HepG2 (cell line): ENCODE measurements at regions not wholly inside any gene's neighbourhood (a gene's known extent, or its start where the extent isn't known, plus 50 kb on each side); places are given as distances from the start of the nearest gene placed in this dataset.
"Not testable (repeated sequence)": the region's sequence is repeated elsewhere in the genome, so short reads cannot be mapped to it uniquely, and the experiment has no call there.

ENCODE experiments used
- ATAC-seq: fragments of 200-7000 bp; cut with Tn5 transposase; 3 replicates; pipeline ENCODE4 v1.9.1; 2020; ENCODE audit warnings: mild to moderate bottlenecking, moderate library complexity
- BruUV-seq: library from RNA; stranded (reverse); fragments of 400-500 nt; replicated peaks from 2 replicates; lab custom pipeline; 2021; lab: Mats Ljungman, UMichigan
- CTCF ChIA-PET: fragments of 300-600 bp; formaldehyde crosslinking; extraction: SDS; loops from one replicate; lab custom pipeline; 2021; ENCODE audit warnings: low total read pairs, inconsistent platforms, low intra/inter-chr PET ratio; lab: Yijun Ruan, JAX
- POLR2A ChIA-PET: fragments of 350-600 bp; sonication (Branson Sonifier 250); formaldehyde crosslinking; loops from one replicate; lab custom pipeline; 2020; ENCODE audit warnings: antibody characterized with exemption, inconsistent platforms; lab: Yijun Ruan, JAX
- DNase-seq: peaks from one replicate; pipeline ENCODE4 v3.0.0-alpha.2; 2015; ENCODE audit warnings: low spot score
- FAIRE-seq: peaks from 3 replicates; lab custom pipeline; 2011; peaks lifted over from hg19 to GRCh38; lab: Jason Lieb, UNC
- H2AFZ ChIP-seq: one replicate; pipeline ENCODE4 v1.6.1; 2011; ENCODE audit warnings: low read length, inconsistent platforms
- H3K27ac ChIP-seq: fragments of 300-600 bp; 3 replicates; pipeline ENCODE4 v1.8.0; 2011; ENCODE audit warnings: mixed run types, mild to moderate bottlenecking, mixed read lengths, low read length, inconsistent platforms; ENCODE audit not compliant: insufficient read depth; ENCODE audit errors: extremely low read length
- H3K27me3 ChIP-seq, 2 experiments: fragments of 200-600 bp in 1 of 2; 2 replicates in 1 of 2; 3 replicates in 1 of 2; pipeline versions ENCODE4 v1.6.0 to v1.8.0; 2011; ENCODE audit warnings: low read length in 2 of 2, mild to moderate bottlenecking in 2 of 2, moderate library complexity in 2 of 2, inconsistent platforms in 1 of 2; ENCODE audit not compliant: insufficient read depth in 2 of 2, control insufficient read depth in 1 of 2
- H3K36me3 ChIP-seq, 2 experiments: fragments of 200-600 bp in 1 of 2; replicated peaks in 1 of 2; 2 replicates in 1 of 2; 3 replicates in 1 of 2; pipeline versions ENCODE4 v1.5.1 to v1.8.0; 2011; ENCODE audit warnings: low read length in 2 of 2, inconsistent platforms in 1 of 2; ENCODE audit not compliant: insufficient read depth in 2 of 2, control insufficient read depth in 1 of 2
- H3K4me1 ChIP-seq: 2 replicates; pipeline ENCODE4 v1.5.1; 2012; ENCODE audit warnings: low read length, inconsistent platforms; ENCODE audit not compliant: insufficient read depth
- H3K4me2 ChIP-seq: 2 replicates; pipeline ENCODE4 v1.6.0; 2011; ENCODE audit warnings: low read depth, low read length, inconsistent platforms
- H3K4me3 ChIP-seq, 3 experiments: fragments of 200-600 bp in 1 of 3; sonication (generic), shearing (Covaris generic) in 1 of 3; replicated peaks in 1 of 3; 2 replicates each; pipeline ENCODE4 v1.5.1; 2011 to 2016; ENCODE audit warnings: low read length in 3 of 3, inconsistent platforms in 2 of 3, low read depth in 2 of 3, mild to moderate bottlenecking in 2 of 3, control low read depth in 1 of 3, mixed read lengths in 1 of 3; ENCODE audit not compliant: insufficient read depth in 1 of 3
- H3K79me2 ChIP-seq: one replicate; pipeline ENCODE4 v1.6.1; 2011; ENCODE audit warnings: low read length, inconsistent platforms; ENCODE audit not compliant: insufficient read depth
- H3K9ac ChIP-seq: 2 replicates; pipeline ENCODE4 v1.6.0; 2011; ENCODE audit warnings: mild to moderate bottlenecking, low read depth, low read length, inconsistent platforms; ENCODE audit not compliant: insufficient read depth
- H3K9me3 ChIP-seq: 2 replicates; pipeline ENCODE4 v1.5.1; 2012; ENCODE audit warnings: mild to moderate bottlenecking, low read length
- H4K20me1 ChIP-seq: 2 replicates; pipeline ENCODE4 v1.6.0; 2011; ENCODE audit warnings: inconsistent platforms, mild to moderate bottlenecking, low read length, moderate library complexity; ENCODE audit not compliant: insufficient read depth
- MAFF ChIP-seq: IDR thresholded peaks from 2 replicates; pipeline ENCODE4 v1.6.1; 2011; ENCODE audit warnings: low read depth, low read length, improper control_type of control experiment
- MAFK ChIP-seq, 2 experiments: IDR thresholded peaks in 1 of 2; conservative IDR thresholded peaks in 1 of 2; 2 replicates each; pipeline ENCODE4 v1.6.1; 2011; ENCODE audit warnings: improper control_type of control experiment in 2 of 2, low read length in 2 of 2
- NCOA1 ChIP-seq: sonication (generic); formaldehyde crosslinking; IDR thresholded peaks from 2 replicates; pipeline ENCODE4 v1.9.0; 2021; ENCODE audit warnings: missing genetic modification reagents
- WGBS: methylation state at CpG from one replicate; pipeline ENCODE4 v1.1.6; 2017; ENCODE audit warnings: low lambda C conversion rate; 5-methylcytosine and 5-hydroxymethylcytosine counted together
- in situ Hi-C: cut with HindIII; loops from 2 replicates; pipeline ENCODE4 v1.10.0; 2017; ENCODE audit warnings: low pct_unique_long_range_greater_than_20kb; ENCODE audit not compliant: extremely low pct_ligation_motif_present
- intact Hi-C: fragments of 100-400 bp; cut with micrococcal nuclease; formaldehyde crosslinking; loops from one replicate; pipeline ENCODE4 v1.10.0; 2022; ENCODE audit not compliant: unreplicated experiment

GRCh38 chr5:110884005-110884404, 145.2 kb downstream of the SLC25A46 start:
- H3K4me3 ChIP-seq: no peak overlapping the region
- FAIRE-seq (no peak), ATAC-seq (no peak), DNase-seq (no peak)
- H4K20me1 ChIP-seq: no peaks in the 10 kb centered on the region
- H3K4me1 ChIP-seq: no peaks in the 10 kb centered on the region
- in situ Hi-C loops: no loop called here
- H3K36me3 ChIP-seq: no peaks in the 10 kb centered on the region
- H3K4me2 ChIP-seq: no peak overlapping the region
- intact Hi-C loops: no loop called here
- ChIA-PET CTCF (no interaction called here), POLR2A (no interaction called here)
- no peak overlapping the region for H2AFZ ChIP-seq
- H3K27me3 ChIP-seq: no peaks in the 10 kb centered on the region
- no peak overlapping the region for H3K27ac ChIP-seq
- H3K9ac ChIP-seq: no peak overlapping the region
- no peaks in the 10 kb centered on the region for H3K9me3 ChIP-seq
- 3% methylated on average over 2 of the region's 2 CpGs for WGBS
- TF ChIP-seq MAFF (0 out of 2 replicates have a peak, but pooled peaks have one; percentile 16), NCOA1 (CRISPR knock-in tag) (no peak), MAFK (conservative IDR thresholded peaks at IDR 0.05 in 1 of 2, IDR thresholded peaks at IDR 0.05 in 1 of 2; ENCODE audit: low read length in 2 of 2) (peak in 1 of 2 experiments; percentile 24; a peak in 1 of 4 replicates)
- H3K79me2 ChIP-seq: no peaks in the 10 kb centered on the region
- BruUV-seq: no TSS peak

DNA sequence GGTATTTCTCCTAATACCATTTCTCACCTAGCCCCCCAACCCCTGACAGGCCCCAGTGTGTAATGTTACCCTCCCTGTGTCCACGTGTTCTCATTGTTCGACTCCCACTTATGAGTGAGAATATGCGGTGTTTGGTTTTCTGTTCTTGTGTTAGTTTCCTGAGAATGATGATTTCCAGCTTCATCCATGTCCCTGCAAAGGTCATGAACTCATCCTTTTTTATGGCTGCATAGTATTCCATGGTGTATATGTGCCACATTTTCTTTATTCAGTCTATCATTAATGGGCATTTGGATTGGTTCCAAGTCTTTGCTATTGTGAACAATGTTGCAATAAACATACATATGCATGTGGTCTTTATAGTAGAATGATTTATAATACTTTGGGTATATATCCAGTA, 148.4 kb downstream of the SLC25A46 start:
- H3K27me3 ChIP-seq, CTCF ChIA-PET, H3K4me2 ChIP-seq, H2AFZ ChIP-seq, H3K4me1 ChIP-seq, H3K9me3 ChIP-seq, H3K36me3 ChIP-seq, intact Hi-C loops, in situ Hi-C loops, POLR2A ChIA-PET, BruUV-seq, ATAC-seq, DNase-seq, FAIRE-seq, H3K4me3 ChIP-seq, H3K79me2 ChIP-seq, H3K9ac ChIP-seq, H3K27ac ChIP-seq, H4K20me1 ChIP-seq: not testable (repeated sequence)
- WGBS: 43% methylated on average over 3 of the region's 3 CpGs

DNA sequence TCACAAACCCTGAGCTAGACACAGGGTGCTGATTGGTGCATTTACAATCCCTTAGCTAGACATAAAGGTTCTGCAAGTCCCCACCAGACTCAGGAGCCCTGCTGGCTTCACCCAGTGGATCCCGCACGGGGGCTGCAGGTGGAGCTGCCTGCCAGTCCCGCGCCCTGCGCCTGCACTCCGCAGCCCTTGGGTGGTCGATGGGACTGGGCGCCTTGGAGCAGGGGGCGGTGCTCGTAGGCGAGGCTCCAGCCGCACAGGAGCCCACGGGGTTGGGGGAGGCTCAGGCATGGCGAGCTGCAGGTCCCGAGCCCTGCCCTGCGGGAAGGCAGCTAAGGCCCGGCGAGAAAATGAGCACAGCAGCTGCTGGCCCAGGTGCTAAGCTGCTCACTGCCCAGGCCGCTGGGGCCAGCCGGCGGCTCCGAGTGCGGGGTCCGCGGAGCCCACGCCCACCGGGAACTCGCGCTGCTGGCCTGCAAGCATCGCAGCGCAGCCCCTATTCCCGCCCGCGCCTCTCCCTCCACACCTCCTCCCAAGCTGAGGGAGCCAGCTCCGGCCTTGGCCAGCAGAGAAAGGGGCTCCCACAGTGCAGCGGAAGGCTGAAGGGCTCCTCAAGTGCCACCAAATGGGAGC, 155.2 kb downstream of the SLC25A46 start:
- CTCF ChIA-PET, POLR2A ChIA-PET, H3K36me3 ChIP-seq, H3K4me2 ChIP-seq, FAIRE-seq, H3K9me3 ChIP-seq, in situ Hi-C loops, H3K9ac ChIP-seq, H3K4me1 ChIP-seq, H3K27ac ChIP-seq, DNase-seq, H3K4me3 ChIP-seq, H2AFZ ChIP-seq, H3K27me3 ChIP-seq, H4K20me1 ChIP-seq, BruUV-seq, H3K79me2 ChIP-seq, ATAC-seq: not testable (repeated sequence)
- intact Hi-C loops: loop anchor here (2.0 kb wide), 1 partner anchor 59 kb away; no protein-coding TSS in a partner anchor
- 80% methylated on average over 15 of the region's 36 CpGs for WGBS
